Fibroblast of lung (primary cell): ENCODE measurements at regions not wholly inside any gene's neighbourhood (a gene's known extent, or its start where the extent isn't known, plus 50 kb on each side); places are given as distances from the start of the nearest gene placed in this dataset.

Experiments used
- DNase-seq, 2 donors: peaks; one replicate each; pipeline versions ENCODE4 v3.0.0 to v3.0.0-alpha.2; 2010; ENCODE audit warnings: low read depth in 2 of 2
- H2AFZ ChIP-seq: 2 replicates; pipeline ENCODE4 v1.5.1; 2012; ENCODE audit warnings: low read length, control low read depth, inconsistent platforms
- H3K27ac ChIP-seq: 2 replicates; pipeline ENCODE4 v1.5.1; 2011; ENCODE audit warnings: low read length, control low read depth; ENCODE audit not compliant: insufficient read depth
- H3K27me3 ChIP-seq: 2 replicates; pipeline ENCODE4 v1.5.1; 2011; ENCODE audit warnings: mild to moderate bottlenecking, low read length; ENCODE audit not compliant: control insufficient read depth, insufficient read depth
- H3K36me3 ChIP-seq: 2 replicates; pipeline ENCODE4 v1.5.1; 2011; ENCODE audit warnings: low read length; ENCODE audit not compliant: control insufficient read depth, insufficient read depth
- H3K4me1 ChIP-seq: 2 replicates; pipeline ENCODE4 v1.5.1; 2011; ENCODE audit warnings: low read length; ENCODE audit not compliant: control insufficient read depth, insufficient read depth; ENCODE audit errors: extremely low read depth
- H3K4me2 ChIP-seq: 2 replicates; pipeline ENCODE4 v1.5.1; 2011; ENCODE audit warnings: low read length, control low read depth; ENCODE audit not compliant: insufficient read depth; ENCODE audit errors: extremely low read depth
- H3K4me3 ChIP-seq, 4 experiments: fragments of 200-600 bp in 1 of 4; sonication (generic) in 1 of 4; replicated peaks in 1 of 4; 2 replicates each; pipeline ENCODE4 v1.5.1; 2011 to 2016; ENCODE audit warnings: low read length in 4 of 4, low read depth in 3 of 4, mild to moderate bottlenecking in 3 of 4, control low read depth in 2 of 4, inconsistent platforms in 1 of 4, mixed read lengths in 1 of 4; ENCODE audit not compliant: insufficient read depth in 1 of 4; ENCODE audit errors: control extremely low read depth in 1 of 4
- H3K79me2 ChIP-seq: 2 replicates; pipeline ENCODE4 v1.5.1; 2012; ENCODE audit warnings: mild to moderate bottlenecking, low read length, inconsistent platforms; ENCODE audit not compliant: control insufficient read depth, insufficient read depth
- H3K9ac ChIP-seq: 2 replicates; pipeline ENCODE4 v1.5.1; 2011; ENCODE audit warnings: mild to moderate bottlenecking, low read length, control low read depth; ENCODE audit not compliant: insufficient read depth
- H3K9me3 ChIP-seq: 2 replicates; pipeline ENCODE4 v1.5.1; 2012; ENCODE audit warnings: low read depth, low read length; ENCODE audit not compliant: control insufficient read depth, insufficient read depth
- H4K20me1 ChIP-seq: 2 replicates; pipeline ENCODE4 v1.5.1; 2011; ENCODE audit warnings: low read length; ENCODE audit not compliant: control insufficient read depth, insufficient read depth; ENCODE audit errors: extremely low read depth
- CTCF ChIP-seq, 2 donors: IDR thresholded peaks in 1 of 2; conservative IDR thresholded peaks in 1 of 2; 1 replicate in 1 of 2; 2 replicates in 1 of 2; pipeline ENCODE4 v1.5.1; 2011 to 2012; ENCODE audit warnings: low read length in 2 of 2, control low read depth in 1 of 2, inconsistent platforms in 1 of 2, low read depth in 1 of 2, mild to moderate bottlenecking in 1 of 2
- EZH2 ChIP-seq: IDR thresholded peaks from 2 replicates; pipeline ENCODE4 v1.5.1; 2012; ENCODE audit warnings: low read length, control low read depth, mild to moderate bottlenecking; ENCODE audit errors: missing control alignments

GRCh38 chr5:52481851-52482250 lies 305.9 kb upstream of the ITGA1 start:
- H4K20me1 ChIP-seq = no peaks in the 10 kb centered on the region
- H3K9ac ChIP-seq = no peak overlapping the region
- H3K79me2 ChIP-seq = no peaks in the 10 kb centered on the region
- H3K4me1 ChIP-seq = no peaks in the 10 kb centered on the region
- TF ChIP-seq CTCF (conservative IDR thresholded peaks at IDR 0.05 in 1 of 2, IDR thresholded peaks at IDR 0.05 in 1 of 2; ENCODE audit: low read depth in 1 of 2, low read length in 2 of 2) = no peak
- no peak for TF ChIP-seq EZH2
- H3K4me2 ChIP-seq = no peak overlapping the region
- H3K9me3 ChIP-seq = no peaks in the 10 kb centered on the region
- no peak overlapping the region for H3K27ac ChIP-seq
- no peaks in the 10 kb centered on the region for H3K36me3 ChIP-seq
- no peak for DNase-seq
- no peak overlapping the region for H3K4me3 ChIP-seq
- no peaks in the 10 kb centered on the region for H3K27me3 ChIP-seq
- no peak overlapping the region for H2AFZ ChIP-seq

GRCh38 chr5:52491071-52491787 lies 296.5 kb upstream of the ITGA1 start:
- no peaks in the 10 kb centered on the region for H3K9me3 ChIP-seq
- H3K79me2 ChIP-seq = no peaks in the 10 kb centered on the region
- H4K20me1 ChIP-seq = no peaks in the 10 kb centered on the region
- H3K36me3 ChIP-seq = no peaks in the 10 kb centered on the region
- DNase-seq = no peak
- no peaks in the 10 kb centered on the region for H3K27me3 ChIP-seq
- H3K9ac ChIP-seq = no peak overlapping the region
- H2AFZ ChIP-seq = no peak overlapping the region
- TF ChIP-seq CTCF (conservative IDR thresholded peaks at IDR 0.05 in 1 of 2, IDR thresholded peaks at IDR 0.05 in 1 of 2; ENCODE audit: low read depth in 1 of 2, low read length in 2 of 2) (no peak), EZH2 (no peak)
- no peak overlapping the region for H3K4me2 ChIP-seq
- H3K27ac ChIP-seq = no peak overlapping the region
- no peak overlapping the region for H3K4me3 ChIP-seq
- no peaks in the 10 kb centered on the region for H3K4me1 ChIP-seq

DNA sequence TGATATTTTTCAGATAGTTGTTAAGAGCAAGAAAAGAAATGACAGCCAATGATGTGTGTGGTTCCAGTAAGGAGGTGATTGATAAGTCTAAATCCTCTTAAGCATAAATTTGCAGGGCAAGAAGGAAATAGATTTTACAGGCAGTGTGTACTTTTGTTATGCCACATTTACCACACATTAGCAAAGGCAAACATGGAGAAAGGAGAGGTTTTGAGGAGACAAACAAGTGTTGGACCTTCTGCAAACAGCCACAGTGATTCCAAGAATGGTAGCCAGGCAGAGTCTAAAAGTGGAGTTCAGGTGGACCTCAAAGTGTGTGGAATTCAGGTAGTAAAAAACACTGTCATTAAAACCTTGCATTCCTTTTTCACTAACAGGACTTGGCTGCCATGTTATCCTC lies 295.9 kb upstream of the ITGA1 start:
- Histone ChIP-seq H3K9ac (no peak overlapping the region), H2AFZ (no peak overlapping the region), H3K27ac (no peak overlapping the region), H3K36me3 (no peaks in the 10 kb centered on the region), H4K20me1 (no peaks in the 10 kb centered on the region), H3K4me3 (no peak overlapping the region), H3K27me3 (no peaks in the 10 kb centered on the region), H3K4me1 (no peaks in the 10 kb centered on the region), H3K79me2 (no peaks in the 10 kb centered on the region), H3K9me3 (no peaks in the 10 kb centered on the region), H3K4me2 (no peak overlapping the region)
- DNase-seq = no peak
- no peak for TF ChIP-seq EZH2
- no peak for TF ChIP-seq CTCF (conservative IDR thresholded peaks at IDR 0.05 in 1 of 2, IDR thresholded peaks at IDR 0.05 in 1 of 2; ENCODE audit: low read depth in 1 of 2, low read length in 2 of 2)
